ENCODE measurements at regions not wholly inside any gene's neighbourhood (a gene's known extent, or its start where the extent isn't known, plus 50 kb on each side); places are given as distances from the start of the nearest gene placed in this dataset.
"Not testable (repeated sequence)": the region's sequence is repeated elsewhere in the genome, so short reads cannot be mapped to it uniquely, and the experiment has no call there.

DNA sequence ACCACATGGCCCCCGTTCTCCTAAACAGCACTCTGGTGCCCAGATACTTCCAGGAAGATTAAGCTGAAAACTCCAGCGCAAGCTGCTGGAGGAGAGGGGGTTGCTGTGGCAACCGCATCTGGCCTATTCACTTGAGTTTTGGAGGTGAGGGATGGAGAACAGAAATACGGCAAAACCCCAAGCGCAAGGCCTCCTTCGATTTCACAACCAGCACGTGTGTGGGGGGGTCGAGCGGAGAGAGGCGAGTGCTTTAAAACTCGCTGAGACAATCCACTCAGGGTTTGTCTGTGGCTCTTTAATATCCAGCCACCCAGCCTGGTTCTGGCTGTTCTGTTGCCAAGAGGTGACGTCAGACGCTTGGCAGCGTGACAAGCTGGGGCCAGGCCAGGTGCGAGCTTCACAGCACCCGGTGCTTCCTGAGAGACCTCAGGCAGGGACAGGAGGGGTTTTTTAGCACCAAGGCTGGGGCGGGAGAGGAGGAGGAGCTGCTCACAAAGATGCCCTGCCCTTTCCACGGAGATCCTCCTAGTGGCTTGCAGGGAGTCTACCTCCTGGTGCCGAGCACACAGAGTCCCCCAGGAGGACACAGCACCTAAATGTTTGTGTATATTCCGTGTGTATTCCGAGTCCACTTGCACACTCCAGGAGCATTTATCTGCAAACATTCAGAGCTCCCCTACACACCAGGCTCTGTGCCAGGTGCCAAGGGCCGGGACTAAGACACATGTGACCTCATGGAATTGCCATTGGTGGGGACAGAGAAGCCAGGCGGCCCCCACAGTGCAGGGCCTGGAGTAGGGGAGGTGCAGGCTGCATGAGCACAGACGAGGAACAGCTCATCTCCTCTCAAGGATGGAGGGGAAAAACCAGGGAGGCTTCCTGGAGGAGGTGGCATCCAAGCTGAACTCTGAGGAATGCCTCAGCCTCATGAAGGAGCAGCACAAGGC is 194.6 kb downstream of the OLFM1 start:
- peak; percentile 74 for DNase-seq (ENCODE audit: unreplicated experiment)
- no TSS peak for BruUV-seq (replicated peaks)
- H3K27ac Mint-ChIP-seq (ENCODE audit: low read depth, unreplicated experiment): no peak overlapping the region
- H3K27me3 Mint-ChIP-seq (ENCODE audit: insufficient read depth, unreplicated experiment): peaks cover 65% of the 10 kb centered on the region
- no peaks in the 10 kb centered on the region for H3K36me3 Mint-ChIP-seq (ENCODE audit: insufficient read depth, unreplicated experiment)
- ChIA-PET CTCF (interaction anchor here (0.6 to 1.4 kb wide), 2 partner anchors 131 to 592 kb away, joined by 3 to 5 read pairs; no protein-coding TSS in a partner anchor), POLR2A (interaction anchor here (0.7 kb wide), 1 partner anchor 13 kb away, joined by 3 read pairs; no protein-coding TSS in a partner anchor)
- TF ChIP-seq, protein P1, sequence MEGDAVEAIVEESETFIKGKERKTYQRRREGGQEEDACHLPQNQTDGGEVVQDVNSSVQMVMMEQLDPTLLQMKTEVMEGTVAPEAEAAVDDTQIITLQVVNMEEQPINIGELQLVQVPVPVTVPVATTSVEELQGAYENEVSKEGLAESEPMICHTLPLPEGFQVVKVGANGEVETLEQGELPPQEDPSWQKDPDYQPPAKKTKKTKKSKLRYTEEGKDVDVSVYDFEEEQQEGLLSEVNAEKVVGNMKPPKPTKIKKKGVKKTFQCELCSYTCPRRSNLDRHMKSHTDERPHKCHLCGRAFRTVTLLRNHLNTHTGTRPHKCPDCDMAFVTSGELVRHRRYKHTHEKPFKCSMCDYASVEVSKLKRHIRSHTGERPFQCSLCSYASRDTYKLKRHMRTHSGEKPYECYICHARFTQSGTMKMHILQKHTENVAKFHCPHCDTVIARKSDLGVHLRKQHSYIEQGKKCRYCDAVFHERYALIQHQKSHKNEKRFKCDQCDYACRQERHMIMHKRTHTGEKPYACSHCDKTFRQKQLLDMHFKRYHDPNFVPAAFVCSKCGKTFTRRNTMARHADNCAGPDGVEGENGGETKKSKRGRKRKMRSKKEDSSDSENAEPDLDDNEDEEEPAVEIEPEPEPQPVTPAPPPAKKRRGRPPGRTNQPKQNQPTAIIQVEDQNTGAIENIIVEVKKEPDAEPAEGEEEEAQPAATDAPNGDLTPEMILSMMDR (IDR thresholded peaks at IDR 0.05; ENCODE audit: unreplicated experiment): no peak
- intact Hi-C loops (cut with micrococcal nuclease): no loop called here
- peaks cover 6% of the 10 kb centered on the region for H3K4me1 Mint-ChIP-seq (ENCODE audit: insufficient read depth, unreplicated experiment)
- peaks cover 2% of the 10 kb centered on the region for H3K9me3 Mint-ChIP-seq (ENCODE audit: unreplicated experiment)
- H3K4me3 Mint-ChIP-seq (ENCODE audit: unreplicated experiment): no peak overlapping the region

DNA sequence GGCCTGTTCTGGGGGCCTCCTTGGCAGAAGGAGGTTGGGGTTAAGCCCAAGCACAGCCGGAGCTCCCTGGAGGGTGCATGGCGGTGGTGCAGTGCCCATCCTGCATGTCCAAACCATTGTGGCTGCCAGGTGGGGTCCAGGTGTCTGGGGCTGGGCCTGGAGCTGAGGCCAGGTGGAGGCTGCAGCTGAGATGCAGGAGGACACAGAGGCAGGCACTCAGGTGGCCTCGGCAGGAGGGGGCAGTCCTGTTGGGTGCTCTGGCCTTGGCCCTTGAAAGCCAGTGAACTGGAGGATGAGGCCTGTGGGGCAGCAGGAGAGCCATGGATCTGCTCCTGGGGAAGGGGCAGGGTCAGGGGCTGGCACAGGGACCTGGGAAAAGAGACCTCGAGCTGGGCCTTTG is 195.3 kb downstream of the OLFM1 start:
- Mint-ChIP-seq H3K27ac (ENCODE audit: low read depth, unreplicated experiment) (no peak overlapping the region), H3K36me3 (ENCODE audit: insufficient read depth, unreplicated experiment) (no peaks in the 10 kb centered on the region), H3K4me3 (ENCODE audit: unreplicated experiment) (no peak overlapping the region), H3K27me3 (ENCODE audit: insufficient read depth, unreplicated experiment) (peaks cover 65% of the 10 kb centered on the region), H3K9me3 (ENCODE audit: unreplicated experiment) (peaks cover 9% of the 10 kb centered on the region), H3K4me1 (ENCODE audit: insufficient read depth, unreplicated experiment) (peaks cover 6% of the 10 kb centered on the region)
- intact Hi-C loops (cut with micrococcal nuclease): no loop called here
- POLR2A ChIA-PET: no interaction called here
- CTCF ChIA-PET: interaction anchor here (0.6 kb wide), 1 partner anchor 593 kb away, joined by 3 read pairs; no protein-coding TSS in a partner anchor
- DNase-seq (ENCODE audit: unreplicated experiment): no peak
- TF ChIP-seq, protein P1 (IDR thresholded peaks at IDR 0.05; ENCODE audit: unreplicated experiment): no peak
- no TSS peak for BruUV-seq (replicated peaks)

DNA sequence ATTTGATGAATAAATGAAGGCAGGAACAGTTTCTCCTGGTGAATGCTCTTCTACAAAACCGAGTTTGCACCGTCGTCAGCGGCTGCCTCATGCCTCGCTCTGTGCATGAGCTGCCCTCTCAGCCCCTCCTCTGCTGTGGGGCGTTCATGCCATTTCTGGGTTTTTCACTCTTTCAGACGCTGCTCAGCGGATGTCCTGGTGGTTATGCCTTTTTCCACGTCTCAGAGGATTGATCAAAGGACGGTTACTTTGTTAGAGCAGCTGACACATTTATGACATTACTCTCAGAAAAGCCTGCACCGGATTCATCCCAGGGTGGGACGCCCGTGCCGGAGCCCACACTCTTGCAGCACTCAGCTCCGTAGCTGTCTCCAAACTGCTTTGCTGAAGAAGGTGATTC is 195.9 kb upstream of the PPP1R26 start:
- ChIA-PET POLR2A (no interaction called here), CTCF (no interaction called here)
- H3K27me3 Mint-ChIP-seq (ENCODE audit: insufficient read depth, unreplicated experiment): peaks cover 57% of the 10 kb centered on the region
- H3K4me3 Mint-ChIP-seq (ENCODE audit: unreplicated experiment): no peak overlapping the region
- TF ChIP-seq, protein P1 (IDR thresholded peaks at IDR 0.05; ENCODE audit: unreplicated experiment): no peak
- H3K9me3 Mint-ChIP-seq (ENCODE audit: unreplicated experiment): peaks cover 9% of the 10 kb centered on the region
- no peaks in the 10 kb centered on the region for H3K36me3 Mint-ChIP-seq (ENCODE audit: insufficient read depth, unreplicated experiment)
- H3K27ac Mint-ChIP-seq (ENCODE audit: low read depth, unreplicated experiment): no peak overlapping the region
- BruUV-seq (replicated peaks): no TSS peak
- DNase-seq (ENCODE audit: unreplicated experiment): no peak
- H3K4me1 Mint-ChIP-seq (ENCODE audit: insufficient read depth, unreplicated experiment): peaks cover 6% of the 10 kb centered on the region
- intact Hi-C loops (cut with micrococcal nuclease): no loop called here

DNA sequence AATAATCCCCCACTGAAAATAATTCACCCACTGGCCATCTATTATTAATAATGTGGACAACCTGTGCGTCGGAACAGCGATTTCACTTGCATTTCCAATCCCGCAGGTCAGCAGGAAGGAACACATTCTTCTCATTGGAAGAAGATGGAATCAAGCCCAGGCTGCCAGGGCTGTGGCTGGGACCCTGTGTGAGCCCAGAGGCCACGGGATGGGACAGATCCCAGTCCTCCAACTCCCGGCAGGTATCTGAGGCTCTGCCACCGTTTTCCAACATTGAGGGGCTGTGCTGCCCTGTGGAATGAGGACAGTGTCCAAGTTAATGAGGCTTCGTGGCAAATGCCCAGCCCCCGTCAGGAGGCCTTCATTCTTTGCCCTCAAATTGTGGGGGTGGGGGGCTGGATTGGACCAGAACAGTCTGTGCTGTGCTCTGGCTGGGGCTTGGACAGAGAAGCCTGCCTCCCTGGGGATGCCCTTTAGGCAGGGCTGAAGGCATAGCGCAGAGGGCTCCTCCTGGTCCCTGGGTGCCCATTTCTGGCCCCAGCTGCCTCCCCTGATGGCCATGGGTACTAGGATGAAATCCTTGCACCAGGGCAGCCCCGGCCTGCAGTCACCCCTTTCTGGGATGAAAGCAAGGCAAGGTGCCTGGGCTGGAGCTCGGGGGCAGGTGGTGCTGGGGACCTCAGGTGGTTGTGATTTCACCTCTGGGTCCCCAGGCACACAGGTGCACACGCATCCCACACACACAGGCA is 195.0 kb upstream of the PPP1R26 start:
- TF ChIP-seq, protein P1 (IDR thresholded peaks at IDR 0.05; ENCODE audit: unreplicated experiment): no peak
- DNase-seq (ENCODE audit: unreplicated experiment): no peak
- intact Hi-C loops (cut with micrococcal nuclease): no loop called here
- peaks cover 48% of the 10 kb centered on the region for H3K27me3 Mint-ChIP-seq (ENCODE audit: insufficient read depth, unreplicated experiment)
- H3K4me1 Mint-ChIP-seq (ENCODE audit: insufficient read depth, unreplicated experiment): peaks cover 6% of the 10 kb centered on the region
- H3K9me3 Mint-ChIP-seq (ENCODE audit: unreplicated experiment): peaks cover 9% of the 10 kb centered on the region
- no peak overlapping the region for H3K27ac Mint-ChIP-seq (ENCODE audit: low read depth, unreplicated experiment)
- ChIA-PET POLR2A (no interaction called here), CTCF (no interaction called here)
- BruUV-seq (replicated peaks): no TSS peak
- H3K4me3 Mint-ChIP-seq (ENCODE audit: unreplicated experiment): no peak overlapping the region
- no peaks in the 10 kb centered on the region for H3K36me3 Mint-ChIP-seq (ENCODE audit: insufficient read depth, unreplicated experiment)

DNA sequence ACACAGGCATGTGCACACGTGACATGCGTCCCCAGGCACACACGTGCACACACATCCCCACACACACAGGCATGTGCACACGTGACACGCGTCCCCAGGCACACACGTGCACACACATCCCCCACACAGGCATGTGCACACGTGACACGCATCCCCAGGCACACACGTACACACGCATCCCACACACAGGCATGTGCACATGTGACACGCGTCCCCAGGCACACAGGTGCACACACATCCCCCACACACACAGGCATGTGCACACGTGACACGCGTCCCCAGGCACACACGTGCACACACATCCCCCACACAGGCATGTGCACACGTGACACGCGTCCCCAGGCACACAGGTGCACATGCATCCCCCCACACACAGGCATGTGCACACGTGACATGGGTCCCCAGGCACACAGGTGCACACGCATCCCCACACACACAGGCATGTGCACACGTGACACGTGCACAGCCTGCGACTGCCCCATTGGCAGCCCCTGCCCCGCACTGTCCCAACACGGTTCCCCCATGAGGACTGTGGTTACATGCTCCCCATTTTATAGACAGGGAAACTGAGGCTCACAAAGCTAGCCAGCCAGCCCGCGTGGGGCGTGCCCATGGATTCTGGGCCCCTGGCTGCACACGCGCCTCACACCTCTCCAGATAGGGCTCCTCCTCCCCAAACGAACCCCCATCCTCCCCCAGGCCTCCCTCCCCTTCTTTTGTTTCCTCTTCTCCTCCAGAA is 193.2 kb upstream of the PPP1R26 start:
- intact Hi-C loops (cut with micrococcal nuclease); DNase-seq (ENCODE audit: unreplicated experiment); H3K4me3 Mint-ChIP-seq (ENCODE audit: unreplicated experiment); H3K9me3 Mint-ChIP-seq (ENCODE audit: unreplicated experiment); H3K27ac Mint-ChIP-seq (ENCODE audit: low read depth, unreplicated experiment); BruUV-seq (replicated peaks); H3K4me1 Mint-ChIP-seq (ENCODE audit: insufficient read depth, unreplicated experiment); CTCF ChIA-PET; POLR2A ChIA-PET; H3K36me3 Mint-ChIP-seq (ENCODE audit: insufficient read depth, unreplicated experiment): not testable (repeated sequence)
- H3K27me3 Mint-ChIP-seq (ENCODE audit: insufficient read depth, unreplicated experiment): peaks cover 46% of the 10 kb centered on the region

All from MCF 10A (cell line).